DOHH2 (cell line): ENCODE measurements at regions not wholly inside any gene's neighbourhood (a gene's known extent, or its start where the extent isn't known, plus 50 kb on each side); places are given as distances from the start of the nearest gene placed in this dataset.

Experiments
- H3F3A ChIP-seq: fragments of 200-600 bp; sonication (generic), shearing (Covaris generic); 2 replicates; pipeline ENCODE4 v1.6.0; 2016; ENCODE audit warnings: antibody characterized with exemption, mild to moderate bottlenecking; ENCODE audit not compliant: control insufficient read depth, insufficient read depth
- H3K27ac ChIP-seq: fragments of 200-600 bp; sonication (generic); 2 replicates; pipeline ENCODE4 v1.5.1; 2014; ENCODE audit warnings: low read depth, mild to moderate bottlenecking, low read length, moderate library complexity
- H3K27me3 ChIP-seq: fragments of 200-600 bp; sonication (generic); 2 replicates; pipeline ENCODE4 v1.6.1; 2014; ENCODE audit warnings: mild to moderate bottlenecking, low read length, mixed read lengths; ENCODE audit not compliant: control insufficient read depth
- H3K36me3 ChIP-seq: fragments of 200-600 bp; sonication (generic); 2 replicates; pipeline ENCODE4 v1.6.1; 2014; ENCODE audit warnings: mild to moderate bottlenecking, low read length, moderate library complexity, mixed read lengths; ENCODE audit not compliant: control insufficient read depth
- H3K4me1 ChIP-seq: fragments of 200-600 bp; sonication (generic); 2 replicates; pipeline ENCODE4 v1.6.1; 2014; ENCODE audit warnings: mild to moderate bottlenecking, low read length, mixed read lengths; ENCODE audit not compliant: control insufficient read depth
- H3K4me2 ChIP-seq: fragments of 200-600 bp; sonication (generic); 2 replicates; pipeline ENCODE4 v1.6.0; 2014; ENCODE audit warnings: mild to moderate bottlenecking, low read length, moderate library complexity
- H3K4me3 ChIP-seq: fragments of 200-600 bp; sonication (generic); 2 replicates; pipeline ENCODE4 v1.5.1; 2014; ENCODE audit warnings: mild to moderate bottlenecking, low read length, mixed read lengths
- H3K79me2 ChIP-seq: fragments of 200-600 bp; sonication (generic); 2 replicates; pipeline ENCODE4 v1.6.1; 2014; ENCODE audit warnings: mild to moderate bottlenecking, low read length, mixed read lengths; ENCODE audit not compliant: control insufficient read depth
- H3K9me2 ChIP-seq: fragments of 200-600 bp; sonication (generic); replicated peaks from 2 replicates; pipeline ENCODE4 v1.6.1; 2014; ENCODE audit warnings: mild to moderate bottlenecking, low read length, mixed read lengths; ENCODE audit not compliant: control insufficient read depth
- H3K9me3 ChIP-seq: fragments of 200-600 bp; sonication (generic); 2 replicates; pipeline ENCODE4 v1.6.1; 2014; ENCODE audit warnings: antibody characterized with exemption, low read length, mixed read lengths; ENCODE audit not compliant: control insufficient read depth, insufficient read depth
- H4K20me1 ChIP-seq: fragments of 200-600 bp; sonication (generic); 2 replicates; pipeline ENCODE4 v1.6.0; 2014; ENCODE audit warnings: low read depth, mild to moderate bottlenecking, antibody characterized with exemption, low read length, moderate library complexity; ENCODE audit not compliant: control insufficient read depth, insufficient read depth
- CTCF ChIP-seq: fragments of 200-600 bp; sonication (generic); IDR thresholded peaks from one replicate; pipeline ENCODE4 v1.5.1; 2014; ENCODE audit warnings: antibody characterized with exemption, mild to moderate bottlenecking, low read depth, low read length; ENCODE audit not compliant: poor library complexity, severe bottlenecking
- EZH2phosphoT487 ChIP-seq: fragments of 200-600 bp; sonication (generic); IDR thresholded peaks from 2 replicates; pipeline ENCODE4 v1.6.1; 2017; ENCODE audit warnings: borderline replicate concordance, mild to moderate bottlenecking, antibody characterized with exemption, low read length, moderate library complexity, mixed read lengths

- no peak for TF ChIP-seq CTCF
- H3F3A ChIP-seq: no peaks in the 10 kb centered on the region
- no peaks in the 10 kb centered on the region for H3K4me1 ChIP-seq
- no peaks in the 10 kb centered on the region for H3K79me2 ChIP-seq
- H3K9me2 ChIP-seq: no peaks in the 10 kb centered on the region
- no peaks in the 10 kb centered on the region for H3K36me3 ChIP-seq
- H3K27me3 ChIP-seq: no peaks in the 10 kb centered on the region
- no peak overlapping the region for H3K4me3 ChIP-seq
- H4K20me1 ChIP-seq: no peaks in the 10 kb centered on the region
- H3K27ac ChIP-seq: no peak overlapping the region
- no peaks in the 10 kb centered on the region for H3K9me3 ChIP-seq
- no peak overlapping the region for H3K4me2 ChIP-seq
Observed at GRCh38 chr2:121019756-121020155, 265.2 kb downstream of the TFCP2L1 start.

- H3K36me3 ChIP-seq: no peaks in the 10 kb centered on the region
- no peak overlapping the region for H3K4me3 ChIP-seq
- no peaks in the 10 kb centered on the region for H4K20me1 ChIP-seq
- no peaks in the 10 kb centered on the region for H3K27me3 ChIP-seq
- H3K79me2 ChIP-seq: no peaks in the 10 kb centered on the region
- no peaks in the 10 kb centered on the region for H3F3A ChIP-seq
- no peaks in the 10 kb centered on the region for H3K9me3 ChIP-seq
- H3K27ac ChIP-seq: no peak overlapping the region
- H3K9me2 ChIP-seq: no peaks in the 10 kb centered on the region
- no peak overlapping the region for H3K4me2 ChIP-seq
- H3K4me1 ChIP-seq: no peaks in the 10 kb centered on the region
- TF ChIP-seq EZH2phosphoT487 (no peak), CTCF (no peak)
Observed at GRCh38 chr2:121021685-121022084, 263.3 kb downstream of the TFCP2L1 start.

- Histone ChIP-seq H3F3A (no peaks in the 10 kb centered on the region), H4K20me1 (no peaks in the 10 kb centered on the region), H3K4me3 (no peak overlapping the region), H3K9me3 (no peaks in the 10 kb centered on the region), H3K27ac (no peak overlapping the region), H3K4me2 (no peak overlapping the region), H3K79me2 (no peaks in the 10 kb centered on the region), H3K4me1 (no peaks in the 10 kb centered on the region), H3K9me2 (no peaks in the 10 kb centered on the region), H3K36me3 (no peaks in the 10 kb centered on the region), H3K27me3 (0 out of 2 replicates have a peak, but pooled peaks cover 3% of the 10 kb centered on the region)
- TF ChIP-seq CTCF: no peak
- no peak for TF ChIP-seq EZH2phosphoT487
Observed at GRCh38 chr2:121028577-121028976, 256.4 kb downstream of the TFCP2L1 start.

GRCh38 chr2:121030523-121030922, 254.5 kb downstream of the TFCP2L1 start:
- H3K79me2 ChIP-seq: no peaks in the 10 kb centered on the region
- no peak overlapping the region for H3K4me2 ChIP-seq
- H3K27me3 ChIP-seq: 0 out of 2 replicates have a peak, but pooled peaks cover 3% of the 10 kb centered on the region
- no peaks in the 10 kb centered on the region for H3K4me1 ChIP-seq
- TF ChIP-seq EZH2phosphoT487 (no peak), CTCF (no peak)
- H3K27ac ChIP-seq: no peak overlapping the region
- no peaks in the 10 kb centered on the region for H3K9me2 ChIP-seq
- H3F3A ChIP-seq: no peaks in the 10 kb centered on the region
- H4K20me1 ChIP-seq: no peaks in the 10 kb centered on the region
- no peaks in the 10 kb centered on the region for H3K36me3 ChIP-seq
- no peaks in the 10 kb centered on the region for H3K9me3 ChIP-seq
- no peak overlapping the region for H3K4me3 ChIP-seq
